ENCODE measurements at regions not wholly inside any gene's neighbourhood (a gene's known extent, or its start where the extent isn't known, plus 50 kb on each side); places are given as distances from the start of the nearest gene placed in this dataset.

GRCh38 chr7:46930366-46930765 lies 651.5 kb downstream of the TNS3 start:
- TF ChIP-seq CTCF (IDR thresholded peaks at IDR 0.05; ENCODE audit: insufficient read depth, low read depth, low read length) (no peak), EZH2 (IDR thresholded peaks at IDR 0.05; ENCODE audit: insufficient read depth, low read length) (no peak)
